GM12865 (cell line): ENCODE measurements at regions not wholly inside any gene's neighbourhood (a gene's known extent, or its start where the extent isn't known, plus 50 kb on each side); places are given as distances from the start of the nearest gene placed in this dataset.
A peak's percentile ranks its signal among the peaks of the same experiment; 100 is the strongest.

Experiments
- DNase-seq: peaks from one replicate; pipeline ENCODE4 v3.0.0; 2010; ENCODE audit warnings: low read depth
- H3K4me3 ChIP-seq: 2 replicates; pipeline ENCODE4 v1.5.1; 2011; ENCODE audit warnings: mild to moderate bottlenecking, low read depth, low read length, control low read depth
- TF ChIP-seq, protein P1 (sequence below): IDR thresholded peaks from 2 replicates; pipeline ENCODE4 v1.5.1; 2011; ENCODE audit warnings: low read length, control low read depth, low read depth, inconsistent platforms; ENCODE audit not compliant: insufficient read depth; ENCODE audit errors: missing control alignments

DNA sequence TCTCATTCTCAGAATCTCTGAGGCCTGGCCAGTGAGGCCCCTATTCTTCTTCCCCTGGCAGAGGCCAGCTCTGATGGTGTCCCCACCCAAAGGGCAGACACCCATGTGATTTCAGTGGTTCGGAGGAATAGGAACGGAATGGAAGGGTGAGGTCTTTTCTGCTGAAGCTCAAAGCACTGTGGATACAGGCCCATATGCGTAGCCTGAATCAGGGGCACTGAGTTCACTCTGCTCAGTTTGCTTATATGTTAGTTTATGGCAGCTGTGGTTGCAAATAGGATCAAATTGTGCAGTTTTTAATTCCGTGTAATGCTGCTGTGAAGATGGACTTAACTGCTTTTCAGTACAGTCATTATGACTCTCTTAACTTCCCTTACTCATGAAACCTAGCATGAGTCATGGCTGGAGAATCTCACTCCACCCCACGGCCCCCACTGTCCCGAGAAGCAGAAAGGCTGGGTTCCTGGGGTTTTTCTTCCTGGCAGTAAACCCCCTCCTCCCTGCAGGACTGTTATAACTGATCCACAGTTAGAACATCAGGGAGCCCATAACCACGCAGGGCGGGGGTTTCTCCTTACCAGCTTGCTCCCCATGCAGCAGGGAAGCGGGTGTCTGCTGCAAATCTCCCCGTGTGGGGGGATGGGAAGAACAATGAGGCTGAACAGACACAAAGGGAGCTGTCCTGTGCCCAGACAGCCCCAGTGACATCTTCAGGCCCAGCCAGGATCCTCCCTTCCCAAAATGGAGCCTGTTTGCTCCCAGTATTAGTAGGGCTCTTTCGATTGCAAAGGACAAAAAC is 122.7 kb downstream of the SLC38A6 start:
- TF ChIP-seq, protein P1, sequence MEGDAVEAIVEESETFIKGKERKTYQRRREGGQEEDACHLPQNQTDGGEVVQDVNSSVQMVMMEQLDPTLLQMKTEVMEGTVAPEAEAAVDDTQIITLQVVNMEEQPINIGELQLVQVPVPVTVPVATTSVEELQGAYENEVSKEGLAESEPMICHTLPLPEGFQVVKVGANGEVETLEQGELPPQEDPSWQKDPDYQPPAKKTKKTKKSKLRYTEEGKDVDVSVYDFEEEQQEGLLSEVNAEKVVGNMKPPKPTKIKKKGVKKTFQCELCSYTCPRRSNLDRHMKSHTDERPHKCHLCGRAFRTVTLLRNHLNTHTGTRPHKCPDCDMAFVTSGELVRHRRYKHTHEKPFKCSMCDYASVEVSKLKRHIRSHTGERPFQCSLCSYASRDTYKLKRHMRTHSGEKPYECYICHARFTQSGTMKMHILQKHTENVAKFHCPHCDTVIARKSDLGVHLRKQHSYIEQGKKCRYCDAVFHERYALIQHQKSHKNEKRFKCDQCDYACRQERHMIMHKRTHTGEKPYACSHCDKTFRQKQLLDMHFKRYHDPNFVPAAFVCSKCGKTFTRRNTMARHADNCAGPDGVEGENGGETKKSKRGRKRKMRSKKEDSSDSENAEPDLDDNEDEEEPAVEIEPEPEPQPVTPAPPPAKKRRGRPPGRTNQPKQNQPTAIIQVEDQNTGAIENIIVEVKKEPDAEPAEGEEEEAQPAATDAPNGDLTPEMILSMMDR, result no peak
- DNase-seq, result peak; percentile 81
- H3K4me3 ChIP-seq, result peak overlapping the region; percentile 4

DNA sequence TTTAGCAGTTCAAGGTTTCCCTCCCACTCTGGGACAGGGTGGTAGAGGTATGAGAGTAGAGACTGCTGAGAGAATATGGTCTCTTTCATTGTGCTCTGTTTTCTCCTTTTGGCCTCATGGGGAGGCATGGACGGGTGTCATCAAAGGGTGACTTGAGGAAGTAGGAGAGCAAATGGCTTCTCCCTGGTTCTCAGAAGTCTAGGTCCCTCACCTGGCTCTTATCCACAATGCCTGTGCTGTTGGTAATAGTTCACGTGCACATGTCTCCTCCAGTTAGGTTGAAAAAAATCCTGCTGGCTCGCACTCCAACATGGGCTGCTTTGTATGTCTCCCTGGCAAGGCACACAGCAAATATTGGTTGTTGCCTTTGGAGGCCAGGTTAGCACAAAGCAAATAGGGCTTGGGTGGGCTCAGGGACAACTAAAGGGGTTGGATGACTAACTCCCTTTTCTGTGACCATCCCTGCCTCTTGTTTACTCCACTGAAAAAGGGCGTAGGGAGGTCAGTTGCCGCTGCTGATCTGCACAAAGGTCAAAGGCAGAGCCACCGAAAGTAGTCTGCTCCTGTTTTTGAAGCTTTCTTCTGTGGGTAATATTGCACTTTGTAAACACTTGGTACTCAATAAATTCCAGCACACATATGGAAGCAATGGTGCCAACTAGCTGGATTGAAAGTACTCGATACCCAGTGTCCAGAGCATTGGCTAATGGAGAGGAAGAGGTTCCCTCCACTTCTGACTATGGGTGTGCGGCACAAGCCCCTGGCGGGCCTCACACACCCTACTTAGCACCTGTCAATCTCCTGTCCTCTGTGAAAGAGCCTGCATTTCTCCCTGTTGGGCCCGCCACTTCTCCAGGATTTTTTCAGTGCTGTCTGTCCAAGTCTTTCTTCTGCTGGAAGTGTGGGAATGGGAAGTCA is 121.8 kb downstream of the SLC38A6 start:
- TF ChIP-seq, protein P1, result no peak
- DNase-seq, result peak; percentile 48
- H3K4me3 ChIP-seq, result no peak overlapping the region
